AG10803 (cell line): ENCODE measurements at regions not wholly inside any gene's neighbourhood (a gene's known extent, or its start where the extent isn't known, plus 50 kb on each side); places are given as distances from the start of the nearest gene placed in this dataset.
A peak's percentile ranks its signal among the peaks of the same experiment; 100 is the strongest.

Experiments used
- DNase-seq: peaks from one replicate; pipeline ENCODE4 v3.0.0; 2010; ENCODE audit warnings: low read depth
- H3K4me3 ChIP-seq: 2 replicates; pipeline ENCODE4 v1.5.1; 2011; ENCODE audit warnings: mild to moderate bottlenecking, low read length, control low read depth
- TF ChIP-seq, protein P1 (sequence below): conservative IDR thresholded peaks from 2 replicates; pipeline ENCODE4 v1.5.1; 2011; ENCODE audit warnings: mild to moderate bottlenecking, low read length, control low read depth, inconsistent platforms

DNA sequence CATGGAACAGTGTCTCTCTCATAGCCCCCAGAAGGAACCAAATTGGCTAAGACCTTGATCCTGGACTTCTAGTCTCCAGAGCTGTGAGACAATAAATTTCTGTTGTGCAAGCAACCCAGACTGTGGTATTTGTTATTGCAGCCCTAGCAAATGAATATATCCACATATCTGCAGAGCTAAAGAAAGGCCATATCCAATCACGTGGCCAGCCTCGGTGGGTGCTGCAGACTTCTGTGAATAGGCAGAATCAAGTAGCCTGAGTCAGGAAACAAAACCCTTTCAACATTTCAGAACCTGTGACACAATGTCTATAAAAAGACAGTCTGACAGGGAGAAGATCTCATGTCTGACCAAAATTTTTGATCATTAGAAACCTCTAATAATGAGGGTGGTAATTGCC lies 71.0 kb upstream of the CPM start:
- TF ChIP-seq, protein P1, sequence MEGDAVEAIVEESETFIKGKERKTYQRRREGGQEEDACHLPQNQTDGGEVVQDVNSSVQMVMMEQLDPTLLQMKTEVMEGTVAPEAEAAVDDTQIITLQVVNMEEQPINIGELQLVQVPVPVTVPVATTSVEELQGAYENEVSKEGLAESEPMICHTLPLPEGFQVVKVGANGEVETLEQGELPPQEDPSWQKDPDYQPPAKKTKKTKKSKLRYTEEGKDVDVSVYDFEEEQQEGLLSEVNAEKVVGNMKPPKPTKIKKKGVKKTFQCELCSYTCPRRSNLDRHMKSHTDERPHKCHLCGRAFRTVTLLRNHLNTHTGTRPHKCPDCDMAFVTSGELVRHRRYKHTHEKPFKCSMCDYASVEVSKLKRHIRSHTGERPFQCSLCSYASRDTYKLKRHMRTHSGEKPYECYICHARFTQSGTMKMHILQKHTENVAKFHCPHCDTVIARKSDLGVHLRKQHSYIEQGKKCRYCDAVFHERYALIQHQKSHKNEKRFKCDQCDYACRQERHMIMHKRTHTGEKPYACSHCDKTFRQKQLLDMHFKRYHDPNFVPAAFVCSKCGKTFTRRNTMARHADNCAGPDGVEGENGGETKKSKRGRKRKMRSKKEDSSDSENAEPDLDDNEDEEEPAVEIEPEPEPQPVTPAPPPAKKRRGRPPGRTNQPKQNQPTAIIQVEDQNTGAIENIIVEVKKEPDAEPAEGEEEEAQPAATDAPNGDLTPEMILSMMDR = no peak
- no peak overlapping the region for H3K4me3 ChIP-seq
- peak; percentile 21 for DNase-seq

DNA sequence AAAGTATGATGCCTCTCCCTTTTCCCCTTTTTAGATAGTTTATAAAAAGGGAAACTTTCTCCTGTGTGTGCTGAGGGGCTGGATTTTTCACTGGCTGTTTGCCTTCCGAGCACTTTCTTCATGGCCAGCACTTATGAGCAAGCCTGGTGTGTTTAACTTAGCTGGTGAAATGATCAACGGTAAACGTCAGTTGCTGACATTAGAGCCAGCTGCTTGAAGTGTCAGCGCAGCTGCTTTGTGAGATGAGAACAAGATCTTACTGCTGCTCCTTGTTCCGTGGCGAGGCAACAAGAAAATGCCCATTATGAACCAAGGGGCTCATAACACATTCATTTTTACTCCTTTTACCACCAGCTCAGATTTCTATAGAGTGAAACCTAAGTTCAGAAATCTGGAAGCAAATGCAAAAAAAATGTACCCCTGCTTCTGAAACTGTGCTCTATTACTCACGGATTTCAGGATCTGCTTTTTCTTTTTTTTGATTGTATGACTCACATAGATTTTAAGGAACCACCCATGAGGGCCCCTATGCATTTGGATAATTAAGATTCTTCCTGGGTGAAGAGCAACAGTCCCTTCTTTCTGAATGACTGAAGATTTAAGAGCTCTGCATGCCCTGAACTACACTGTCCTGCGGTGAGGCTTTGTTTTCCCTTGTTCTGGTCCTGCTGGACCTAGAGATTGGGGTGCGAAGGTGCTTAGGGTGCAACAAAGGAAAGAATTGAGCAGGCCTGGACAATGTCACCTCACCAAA lies 74.3 kb upstream of the CPM start:
- H3K4me3 ChIP-seq = peak overlapping the region; percentile 31
- TF ChIP-seq, protein P1 = no peak
- DNase-seq = peak; percentile 73

DNA sequence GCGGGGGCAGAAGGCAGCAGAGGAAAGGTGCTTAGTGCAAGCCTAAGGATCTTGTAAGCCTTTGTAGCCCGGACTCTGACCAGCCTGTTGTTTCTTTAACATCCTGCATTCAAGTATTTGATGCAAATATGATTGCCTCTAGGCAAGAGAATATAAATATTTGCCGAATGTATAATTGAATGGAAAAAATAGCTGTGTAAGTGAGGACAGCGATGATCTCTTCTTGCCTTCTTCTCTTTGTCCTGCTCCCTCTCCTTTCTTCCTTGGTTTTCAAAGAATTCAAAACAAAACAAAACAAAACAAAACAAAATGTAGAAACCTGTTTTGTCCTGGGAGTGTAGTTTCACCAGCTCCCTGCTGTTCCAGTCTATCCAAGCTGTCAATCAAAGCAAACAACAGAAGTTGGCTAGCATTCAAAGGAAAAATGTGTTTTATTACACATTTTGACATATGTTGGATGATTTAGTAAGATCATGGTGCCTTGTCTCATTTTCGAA lies 74.9 kb upstream of the CPM start:
- peak overlapping the region; percentile 31; the same call in 1 of the 2 replicates for H3K4me3 ChIP-seq
- no peak for DNase-seq
- TF ChIP-seq, protein P1 = no peak

DNA sequence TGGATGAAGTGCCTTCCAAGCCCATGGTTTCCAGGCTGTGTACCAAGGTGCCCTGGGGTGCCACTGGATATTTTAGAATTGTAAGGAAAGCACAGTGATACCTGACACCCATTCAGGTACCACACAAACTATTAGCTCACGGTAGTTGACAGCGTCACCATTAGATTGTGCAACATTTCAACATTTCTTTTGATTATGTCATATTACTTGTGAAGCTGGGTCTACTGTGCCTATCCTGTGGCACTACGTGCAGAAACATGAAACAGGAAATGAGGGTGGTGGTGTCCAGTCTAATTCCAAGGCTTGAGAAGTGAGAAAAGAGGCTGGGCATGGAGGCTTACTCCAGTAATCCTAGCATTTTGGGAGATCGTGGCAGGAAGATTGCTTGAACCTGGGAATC lies 75.5 kb upstream of the CPM start:
- H3K4me3 ChIP-seq = no peak overlapping the region
- no peak for DNase-seq
- TF ChIP-seq, protein P1 = no peak

DNA sequence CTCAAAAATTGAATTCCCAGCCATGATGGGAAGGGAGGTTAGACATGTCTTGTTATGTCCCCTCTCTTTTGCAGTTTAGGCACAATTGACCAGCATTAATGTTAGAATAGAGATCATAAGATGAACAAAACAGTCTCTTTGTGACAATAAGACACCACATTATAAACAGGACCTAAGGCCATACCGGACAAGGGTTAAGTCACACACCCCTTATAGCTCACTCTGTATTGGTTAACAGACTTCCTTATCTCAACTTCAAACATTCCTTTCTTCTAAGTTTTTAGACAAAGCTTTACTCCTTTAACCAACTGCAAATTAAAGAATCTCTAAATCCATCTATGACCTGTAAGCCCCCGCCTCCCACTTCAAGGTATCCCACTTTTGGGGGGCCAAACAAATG lies 81.1 kb upstream of the CPM start:
- H3K4me3 ChIP-seq = no peak overlapping the region
- DNase-seq = no peak
- TF ChIP-seq, protein P1 = no peak

DNA sequence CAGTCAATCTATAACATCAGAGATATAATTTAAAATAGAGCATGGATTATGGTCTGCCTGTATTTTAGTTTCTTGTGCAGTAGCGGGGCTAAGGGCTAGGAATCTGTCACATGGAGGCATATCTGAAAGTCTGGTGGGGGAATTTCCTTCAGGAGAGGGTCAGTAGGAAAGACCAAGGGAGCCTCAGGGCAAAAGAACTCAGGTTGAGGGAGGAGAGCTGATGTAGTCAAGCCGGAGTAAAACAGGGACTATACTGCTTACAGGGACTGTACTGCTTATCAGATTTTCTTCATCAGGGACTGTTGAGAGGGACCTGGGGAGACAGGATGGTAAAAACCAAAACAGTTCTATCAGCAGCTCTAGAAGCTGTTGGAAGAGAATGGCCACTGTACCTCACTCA lies 82.0 kb upstream of the CPM start:
- TF ChIP-seq, protein P1 = no peak
- H3K4me3 ChIP-seq = no peak overlapping the region
- no peak for DNase-seq

DNA sequence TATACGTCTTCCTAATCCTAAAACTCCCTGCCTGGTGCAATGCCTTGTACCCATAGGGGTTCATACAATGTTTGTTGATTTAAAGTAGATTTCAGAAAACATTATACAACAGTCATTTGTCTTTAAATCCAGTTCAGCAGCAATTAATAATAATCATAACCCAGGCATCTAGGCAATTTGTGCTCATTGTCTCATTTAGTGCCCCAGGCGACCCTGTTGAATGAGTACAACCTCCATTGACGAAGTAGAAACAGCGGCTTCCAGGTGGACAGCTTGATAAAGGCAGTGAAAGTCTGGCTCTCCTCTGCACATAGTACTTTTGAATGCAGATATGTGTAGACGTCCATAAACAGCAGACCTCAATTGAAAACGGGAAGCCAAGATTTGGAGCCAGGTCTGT lies 82.9 kb upstream of the CPM start:
- no peak for DNase-seq
- TF ChIP-seq, protein P1 = no peak
- H3K4me3 ChIP-seq = no peak overlapping the region
